GM21619 (cell line): ENCODE measurements at regions not wholly inside any gene's neighbourhood (a gene's known extent, or its start where the extent isn't known, plus 50 kb on each side); places are given as distances from the start of the nearest gene placed in this dataset.
A peak's percentile ranks its signal among the peaks of the same experiment; 100 is the strongest.

Experiments
- ATAC-seq: cut with Tn5 transposase; IDR thresholded peaks from one replicate; pipeline ENCODE4 v1.9.1; 2021; ENCODE audit not compliant: unreplicated experiment

GRCh38 chr2:200751786-200752185, 59.9 kb upstream of the BZW1 start:
- no peak for ATAC-seq

- no peak for ATAC-seq
Measured at GRCh38 chr2:200752332-200752731, 59.4 kb upstream of the BZW1 start.

GRCh38 chr2:200752835-200753234, 58.9 kb upstream of the BZW1 start:
- no peak for ATAC-seq

GRCh38 chr2:200756618-200757321, 54.9 kb upstream of the BZW1 start:
- peak; percentile 95 for ATAC-seq

- ATAC-seq = peak; percentile 8
Measured at GRCh38 chr2:200757399-200757798, 54.3 kb upstream of the BZW1 start.

- no peak for ATAC-seq
Measured at GRCh38 chr2:200758341-200758740, 53.4 kb upstream of the BZW1 start.

- no peak for ATAC-seq
Measured at GRCh38 chr2:200761266-200761665, 50.4 kb upstream of the BZW1 start.
